Spleen (tissue), 7 donors: ENCODE measurements at regions not wholly inside any gene's neighbourhood (a gene's known extent, or its start where the extent isn't known, plus 50 kb on each side); places are given as distances from the start of the nearest gene placed in this dataset.
"Not testable (repeated sequence)": the region's sequence is repeated elsewhere in the genome, so short reads cannot be mapped to it uniquely, and the experiment has no call there.

Source experiments
- CTCF ChIP-seq, 11 experiments: fragments of 200-600 bp in 7 of 11; fragments of 450-650 bp in 4 of 11; sonication (generic) in 4 of 11; IDR thresholded peaks in 8 of 11; conservative IDR thresholded peaks in 3 of 11; 1 replicate in 7 of 11; 2 replicates in 4 of 11; pipeline versions ENCODE4 v1.4.0 to v1.8.0; 2016 to 2021; ENCODE audit warnings: antibody characterized with exemption in 11 of 11, inconsistent platforms in 4 of 11, mild to moderate bottlenecking in 1 of 11
- POLR2A ChIP-seq, 3 donors: fragments of 450-650 bp; IDR thresholded peaks; one replicate each; pipeline ENCODE4 v1.5.1; 2017; ENCODE audit warnings: antibody characterized with exemption in 3 of 3, mild to moderate bottlenecking in 1 of 3
- POLR2AphosphoS5 ChIP-seq, 3 donors: sonication (generic); formaldehyde crosslinking; IDR thresholded peaks; one replicate each; pipeline ENCODE4 v1.5.1; 2017; ENCODE audit warnings: antibody characterized with exemption in 3 of 3
- donor health status: DM: no; HTN: no; CAD: no; lungs with moderate emphysema.
- donor health status: DM: no; HTN: no; CAD: no.
- donor health status: DM: no; HTN: no; CAD: no.

GRCh38 chr16:65813879-65814278, 552.6 kb upstream of the CDH5 start:
- not testable (repeated sequence) for TF ChIP-seq CTCF (IDR thresholded peaks at IDR 0.05 in 8 of 11, conservative IDR thresholded peaks at IDR 0.05 in 3 of 11); POLR2A (IDR thresholded peaks at IDR 0.05); POLR2AphosphoS5 (IDR thresholded peaks at IDR 0.05)
